ENCODE measurements at regions not wholly inside any gene's neighbourhood (a gene's known extent, or its start where the extent isn't known, plus 50 kb on each side); places are given as distances from the start of the nearest gene placed in this dataset.

- no peak overlapping the region for H2BK120ac ChIP-seq (ENCODE audit: low read depth, low read length, poor library complexity, severe bottlenecking)
- no peak overlapping the region for H2BK12ac ChIP-seq (ENCODE audit: insufficient read length, low read depth, low read length)
- H3K56ac ChIP-seq (ENCODE audit: insufficient read length, low read depth, low read length) = no peak overlapping the region
- H3K9me3 ChIP-seq (ENCODE audit: control insufficient read depth, low read depth, low read length) = no peaks in the 10 kb centered on the region
- Mint-ChIP-seq H3K4me3 (no peak overlapping the region), H3K27me3 (ENCODE audit: low read depth) (no peaks in the 10 kb centered on the region), H3K27ac (no peak overlapping the region), H3K9me3 (peaks cover 0 to 4% of the 10 kb centered on the region in 2 experiments; a peak in 1 of 5 replicates), H3K4me1 (peaks cover 22 to 26% of the 10 kb centered on the region in 2 experiments), H3K36me3 (ENCODE audit: insufficient read depth in 1 of 3, low read depth in 3 of 3) (peaks cover 0 to 5% (median 0%) of the 10 kb centered on the region in 3 experiments; a peak in 1 of 7 replicates)
- no peak overlapping the region for H2AFZ ChIP-seq (ENCODE audit: low read length)
- no peaks in the 10 kb centered on the region for H3K27me3 ChIP-seq (ENCODE audit: insufficient read depth, low read length)
- H3K4ac ChIP-seq (ENCODE audit: low read depth, low read length) = no peak overlapping the region
- H3K14ac ChIP-seq (ENCODE audit: insufficient read depth, low read length) = no peak overlapping the region
- no peak overlapping the region for H2BK15ac ChIP-seq (ENCODE audit: low read depth, low read length)
- peaks cover 10% of the 10 kb centered on the region; the same call in 1 of the 2 replicates for H3K4me1 ChIP-seq (ENCODE audit: insufficient read depth, low read length)
- H2BK20ac ChIP-seq (ENCODE audit: low read depth, low read length, poor library complexity, severe bottlenecking) = no peak overlapping the region
- H4K8ac ChIP-seq (replicated peaks; ENCODE audit: insufficient read length, low read depth, low read length) = no peak overlapping the region
- no peaks in the 10 kb centered on the region for H3K79me2 ChIP-seq (ENCODE audit: insufficient read depth, low read length)
- no peaks in the 10 kb centered on the region for H4K20me1 ChIP-seq (ENCODE audit: control insufficient read depth, insufficient read depth, insufficient read length)
- no peak overlapping the region for H3K4me2 ChIP-seq (ENCODE audit: insufficient read depth, insufficient read length, low read length)
- no peak overlapping the region for H2AK5ac ChIP-seq (ENCODE audit: insufficient read length, low read length)
- no peaks in the 10 kb centered on the region for H3K23me2 ChIP-seq (ENCODE audit: insufficient read length, low read depth, low read length, poor library complexity, severe bottlenecking)
- no peak overlapping the region for H2BK5ac ChIP-seq (ENCODE audit: insufficient read length, low read length)
- H4K91ac ChIP-seq (ENCODE audit: insufficient read length, low read depth, low read length) = no peak overlapping the region
- no peak overlapping the region for H3K9ac ChIP-seq (ENCODE audit: extremely low read depth, insufficient read length, low read length)
- H3K27ac ChIP-seq (ENCODE audit: insufficient read length, low read depth, low read length) = no peak overlapping the region
- no peak for DNase-seq
- no CpG with 5 or more reads among the region's 2 CpGs for WGBS (ENCODE audit: extremely low coverage, insufficient read length, low lambda C conversion rate)
- TF ChIP-seq, protein P1, sequence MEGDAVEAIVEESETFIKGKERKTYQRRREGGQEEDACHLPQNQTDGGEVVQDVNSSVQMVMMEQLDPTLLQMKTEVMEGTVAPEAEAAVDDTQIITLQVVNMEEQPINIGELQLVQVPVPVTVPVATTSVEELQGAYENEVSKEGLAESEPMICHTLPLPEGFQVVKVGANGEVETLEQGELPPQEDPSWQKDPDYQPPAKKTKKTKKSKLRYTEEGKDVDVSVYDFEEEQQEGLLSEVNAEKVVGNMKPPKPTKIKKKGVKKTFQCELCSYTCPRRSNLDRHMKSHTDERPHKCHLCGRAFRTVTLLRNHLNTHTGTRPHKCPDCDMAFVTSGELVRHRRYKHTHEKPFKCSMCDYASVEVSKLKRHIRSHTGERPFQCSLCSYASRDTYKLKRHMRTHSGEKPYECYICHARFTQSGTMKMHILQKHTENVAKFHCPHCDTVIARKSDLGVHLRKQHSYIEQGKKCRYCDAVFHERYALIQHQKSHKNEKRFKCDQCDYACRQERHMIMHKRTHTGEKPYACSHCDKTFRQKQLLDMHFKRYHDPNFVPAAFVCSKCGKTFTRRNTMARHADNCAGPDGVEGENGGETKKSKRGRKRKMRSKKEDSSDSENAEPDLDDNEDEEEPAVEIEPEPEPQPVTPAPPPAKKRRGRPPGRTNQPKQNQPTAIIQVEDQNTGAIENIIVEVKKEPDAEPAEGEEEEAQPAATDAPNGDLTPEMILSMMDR (conservative IDR thresholded peaks at IDR 0.05) = no peak
- H3T11ph ChIP-seq (ENCODE audit: low read length) = no peak overlapping the region
- H4K5ac ChIP-seq (ENCODE audit: insufficient read length, low read depth, low read length) = no peak overlapping the region
- H3K23ac ChIP-seq (ENCODE audit: insufficient read length, low read depth, low read length) = no peak overlapping the region
- H3K79me1 ChIP-seq (ENCODE audit: insufficient read depth, low read depth, low read length, poor library complexity, severe bottlenecking) = no peaks in the 10 kb centered on the region
- H3K18ac ChIP-seq (ENCODE audit: insufficient read length, low read depth, low read length) = no peak overlapping the region
These were observed 158.8 kb downstream of the CEP120 start for GRCh38 chr5:123264394-123264793.
